Suprapubic skin (tissue), 3 donors: ENCODE measurements at regions not wholly inside any gene's neighbourhood (a gene's known extent, or its start where the extent isn't known, plus 50 kb on each side); places are given as distances from the start of the nearest gene placed in this dataset.

Experiments
- EP300 ChIP-seq: sonication (generic); formaldehyde crosslinking; IDR thresholded peaks from one replicate; pipeline ENCODE4 v1.6.1; 2017; ENCODE audit warnings: antibody characterized with exemption
- POLR2A ChIP-seq, 2 donors: fragments of 450-650 bp; IDR thresholded peaks; one replicate each; pipeline ENCODE4 v1.6.1; 2017; ENCODE audit warnings: antibody characterized with exemption in 2 of 2, mild to moderate bottlenecking in 2 of 2, moderate library complexity in 2 of 2
- TF ChIP-seq, protein P1 (sequence below), 2 donors: fragments of 200-600 bp in 1 of 2; fragments of 450-650 bp in 1 of 2; sonication (generic) in 1 of 2; IDR thresholded peaks; one replicate each; pipeline ENCODE4 v1.5.1; 2016 to 2019; ENCODE audit warnings: antibody characterized with exemption in 2 of 2, mild to moderate bottlenecking in 1 of 2, moderate library complexity in 1 of 2

DNA sequence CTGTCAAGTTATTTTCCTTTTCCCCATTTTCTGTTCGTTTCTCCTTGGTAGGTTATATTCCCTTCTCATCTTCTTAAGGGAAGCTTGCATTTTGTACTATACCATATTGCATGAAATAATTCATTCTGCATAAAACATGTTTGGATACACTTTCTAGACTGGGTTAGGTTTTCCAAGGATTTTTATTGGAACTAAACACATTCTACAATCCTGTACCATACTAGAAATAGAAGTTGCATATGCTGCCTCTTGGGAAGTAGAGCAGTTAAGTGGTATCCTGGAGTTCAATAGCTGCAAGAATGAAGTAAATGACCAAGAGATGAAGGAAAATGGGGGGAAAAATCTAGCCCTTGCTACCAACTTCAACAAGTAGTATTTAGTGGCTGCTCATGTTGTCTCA is 393.7 kb upstream of the SLIT2 start:
- TF ChIP-seq, protein P1, sequence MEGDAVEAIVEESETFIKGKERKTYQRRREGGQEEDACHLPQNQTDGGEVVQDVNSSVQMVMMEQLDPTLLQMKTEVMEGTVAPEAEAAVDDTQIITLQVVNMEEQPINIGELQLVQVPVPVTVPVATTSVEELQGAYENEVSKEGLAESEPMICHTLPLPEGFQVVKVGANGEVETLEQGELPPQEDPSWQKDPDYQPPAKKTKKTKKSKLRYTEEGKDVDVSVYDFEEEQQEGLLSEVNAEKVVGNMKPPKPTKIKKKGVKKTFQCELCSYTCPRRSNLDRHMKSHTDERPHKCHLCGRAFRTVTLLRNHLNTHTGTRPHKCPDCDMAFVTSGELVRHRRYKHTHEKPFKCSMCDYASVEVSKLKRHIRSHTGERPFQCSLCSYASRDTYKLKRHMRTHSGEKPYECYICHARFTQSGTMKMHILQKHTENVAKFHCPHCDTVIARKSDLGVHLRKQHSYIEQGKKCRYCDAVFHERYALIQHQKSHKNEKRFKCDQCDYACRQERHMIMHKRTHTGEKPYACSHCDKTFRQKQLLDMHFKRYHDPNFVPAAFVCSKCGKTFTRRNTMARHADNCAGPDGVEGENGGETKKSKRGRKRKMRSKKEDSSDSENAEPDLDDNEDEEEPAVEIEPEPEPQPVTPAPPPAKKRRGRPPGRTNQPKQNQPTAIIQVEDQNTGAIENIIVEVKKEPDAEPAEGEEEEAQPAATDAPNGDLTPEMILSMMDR (IDR thresholded peaks at IDR 0.05), result no peak
- TF ChIP-seq EP300 (no peak), POLR2A (IDR thresholded peaks at IDR 0.05) (no peak)
